ENCODE measurements at regions not wholly inside any gene's neighbourhood (a gene's known extent, or its start where the extent isn't known, plus 50 kb on each side); places are given as distances from the start of the nearest gene placed in this dataset.

DNA sequence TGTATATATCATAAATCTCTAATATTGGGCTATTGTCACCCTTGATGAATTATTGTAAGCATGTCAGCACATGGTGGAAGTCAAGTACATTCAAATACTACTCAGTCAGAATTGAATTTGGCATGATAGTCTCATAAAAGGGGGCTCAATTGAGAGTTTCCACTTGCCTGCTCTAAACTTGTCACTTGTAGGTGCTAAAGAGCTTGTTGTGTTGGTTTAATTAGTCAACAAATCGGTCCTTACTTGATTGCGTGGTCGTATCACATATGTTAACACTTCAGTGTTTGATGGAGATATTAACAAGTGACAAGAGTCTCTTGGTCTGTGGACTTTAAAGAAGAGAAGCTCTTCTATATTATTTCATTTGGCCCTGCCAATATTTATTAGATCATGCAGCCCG lies 81.1 kb downstream of the NKX2-1 start:
- H3K14ac ChIP-seq (ENCODE audit: insufficient read depth, low read length) = no peak overlapping the region
- H3K9me3 ChIP-seq (ENCODE audit: control insufficient read depth, low read depth, low read length) = no peaks in the 10 kb centered on the region
- H3K4ac ChIP-seq (ENCODE audit: low read depth, low read length) = no peak overlapping the region
- no peak overlapping the region for H3T11ph ChIP-seq (ENCODE audit: low read length)
- H3K23me2 ChIP-seq (ENCODE audit: insufficient read length, low read depth, low read length, poor library complexity, severe bottlenecking) = no peaks in the 10 kb centered on the region
- TF ChIP-seq, protein P1, sequence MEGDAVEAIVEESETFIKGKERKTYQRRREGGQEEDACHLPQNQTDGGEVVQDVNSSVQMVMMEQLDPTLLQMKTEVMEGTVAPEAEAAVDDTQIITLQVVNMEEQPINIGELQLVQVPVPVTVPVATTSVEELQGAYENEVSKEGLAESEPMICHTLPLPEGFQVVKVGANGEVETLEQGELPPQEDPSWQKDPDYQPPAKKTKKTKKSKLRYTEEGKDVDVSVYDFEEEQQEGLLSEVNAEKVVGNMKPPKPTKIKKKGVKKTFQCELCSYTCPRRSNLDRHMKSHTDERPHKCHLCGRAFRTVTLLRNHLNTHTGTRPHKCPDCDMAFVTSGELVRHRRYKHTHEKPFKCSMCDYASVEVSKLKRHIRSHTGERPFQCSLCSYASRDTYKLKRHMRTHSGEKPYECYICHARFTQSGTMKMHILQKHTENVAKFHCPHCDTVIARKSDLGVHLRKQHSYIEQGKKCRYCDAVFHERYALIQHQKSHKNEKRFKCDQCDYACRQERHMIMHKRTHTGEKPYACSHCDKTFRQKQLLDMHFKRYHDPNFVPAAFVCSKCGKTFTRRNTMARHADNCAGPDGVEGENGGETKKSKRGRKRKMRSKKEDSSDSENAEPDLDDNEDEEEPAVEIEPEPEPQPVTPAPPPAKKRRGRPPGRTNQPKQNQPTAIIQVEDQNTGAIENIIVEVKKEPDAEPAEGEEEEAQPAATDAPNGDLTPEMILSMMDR (conservative IDR thresholded peaks at IDR 0.05) = no peak
- no peak overlapping the region for H3K9ac ChIP-seq (ENCODE audit: extremely low read depth, insufficient read length, low read length)
- no peak overlapping the region for H2AFZ ChIP-seq (ENCODE audit: low read length)
- H3K4me1 ChIP-seq (ENCODE audit: insufficient read depth, low read length) = peaks cover 10% of the 10 kb centered on the region; the same call in 1 of the 2 replicates
- H3K23ac ChIP-seq (ENCODE audit: insufficient read length, low read depth, low read length) = no peak overlapping the region
- H3K56ac ChIP-seq (ENCODE audit: insufficient read length, low read depth, low read length) = no peak overlapping the region
- no peaks in the 10 kb centered on the region for H3K27me3 ChIP-seq (ENCODE audit: insufficient read depth, low read length)
- Mint-ChIP-seq H3K27ac (no peak overlapping the region), H3K4me3 (no peak overlapping the region), H3K9me3 (no peaks in the 10 kb centered on the region; a peak in 1 of 5 replicates), H3K27me3 (ENCODE audit: low read depth) (peaks cover 71% of the 10 kb centered on the region), H3K4me1 (peaks cover 28 to 39% of the 10 kb centered on the region in 2 experiments), H3K36me3 (ENCODE audit: insufficient read depth in 1 of 3, low read depth in 3 of 3) (no peaks in the 10 kb centered on the region; a peak in 1 of 7 replicates)
- no peak overlapping the region for H2BK20ac ChIP-seq (ENCODE audit: low read depth, low read length, poor library complexity, severe bottlenecking)
- no peak overlapping the region for H2AK5ac ChIP-seq (ENCODE audit: insufficient read length, low read length)
- WGBS (ENCODE audit: extremely low coverage, insufficient read length, low lambda C conversion rate) = no CpG with 5 or more reads among the region's 4 CpGs
- no peak overlapping the region for H2BK15ac ChIP-seq (ENCODE audit: low read depth, low read length)
- H2BK120ac ChIP-seq (ENCODE audit: low read depth, low read length, poor library complexity, severe bottlenecking) = no peak overlapping the region
- no peak overlapping the region for H2BK5ac ChIP-seq (ENCODE audit: insufficient read length, low read length)
- H4K8ac ChIP-seq (replicated peaks; ENCODE audit: insufficient read length, low read depth, low read length) = no peak overlapping the region
- H4K91ac ChIP-seq (ENCODE audit: insufficient read length, low read depth, low read length) = no peak overlapping the region
- H3K27ac ChIP-seq (ENCODE audit: insufficient read length, low read depth, low read length) = no peak overlapping the region
- H3K4me2 ChIP-seq (ENCODE audit: insufficient read depth, insufficient read length, low read length) = no peak overlapping the region
- no peak for DNase-seq
- no peaks in the 10 kb centered on the region for H3K79me1 ChIP-seq (ENCODE audit: insufficient read depth, low read depth, low read length, poor library complexity, severe bottlenecking)
- H3K18ac ChIP-seq (ENCODE audit: insufficient read length, low read depth, low read length) = no peak overlapping the region
- H4K20me1 ChIP-seq (ENCODE audit: control insufficient read depth, insufficient read depth, insufficient read length) = no peaks in the 10 kb centered on the region
- no peaks in the 10 kb centered on the region for H3K79me2 ChIP-seq (ENCODE audit: insufficient read depth, low read length)
- no peak overlapping the region for H2BK12ac ChIP-seq (ENCODE audit: insufficient read length, low read depth, low read length)
- H4K5ac ChIP-seq (ENCODE audit: insufficient read length, low read depth, low read length) = no peak overlapping the region
